HFFc6 (cell line): ENCODE measurements at regions not wholly inside any gene's neighbourhood (a gene's known extent, or its start where the extent isn't known, plus 50 kb on each side); places are given as distances from the start of the nearest gene placed in this dataset.

Experiments
- DNase-seq: peaks from one replicate; pipeline ENCODE4 v3.0.0-alpha.2; 2018
- H3K27ac Mint-ChIP-seq: 2 replicates; pipeline ENCODE4 v1.8.0; 2020; ENCODE audit warnings: mild to moderate bottlenecking, mixed read lengths
- H3K27me3 Mint-ChIP-seq: 2 replicates; pipeline ENCODE4 v1.8.0; 2021; ENCODE audit warnings: mild to moderate bottlenecking, moderate library complexity, mixed read lengths; ENCODE audit not compliant: insufficient read depth
- H3K36me3 Mint-ChIP-seq: 2 replicates; pipeline ENCODE4 v1.8.0; 2021; ENCODE audit warnings: low read depth, mixed read lengths
- H3K4me1 Mint-ChIP-seq: 2 replicates; pipeline ENCODE4 v1.8.0; 2020; ENCODE audit warnings: low read depth, mixed read lengths
- H3K4me3 Mint-ChIP-seq: 2 replicates; pipeline ENCODE4 v1.8.0; 2020; ENCODE audit warnings: mild to moderate bottlenecking, moderate library complexity, mixed read lengths
- H3K9me3 Mint-ChIP-seq: 2 replicates; pipeline ENCODE4 v1.8.0; 2020; ENCODE audit warnings: mild to moderate bottlenecking, mixed read lengths
- CTCF ChIP-seq: fragments of 200-600 bp; sonication (generic); IDR thresholded peaks from 2 replicates; pipeline ENCODE4 v1.5.0; 2021; ENCODE audit warnings: antibody characterized with exemption, mild to moderate bottlenecking

DNA sequence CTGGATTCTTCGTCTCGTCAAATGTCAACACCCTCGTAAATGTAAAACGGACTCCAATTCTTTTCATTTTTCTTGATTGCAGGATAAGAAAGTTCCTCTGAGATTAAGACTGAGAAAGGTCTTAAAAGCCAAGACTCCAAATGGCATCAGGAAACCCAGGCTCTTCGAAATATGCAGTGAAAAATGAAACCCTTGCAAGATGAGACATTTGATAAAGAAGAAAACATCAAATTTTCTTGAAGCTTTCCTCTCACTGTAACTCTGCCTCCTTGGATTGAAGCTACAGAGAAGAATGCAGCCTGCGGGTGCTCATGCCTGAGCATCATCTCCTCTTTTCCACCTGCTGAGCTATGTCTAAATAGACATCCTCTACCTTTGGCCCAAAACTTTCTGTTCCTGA, 342.4 kb upstream of the THBS1 start:
- 0 out of 2 replicates have a peak overlapping the region, but pooled peaks have one; percentile 53 for H3K27ac Mint-ChIP-seq
- H3K27me3 Mint-ChIP-seq: no peaks in the 10 kb centered on the region
- TF ChIP-seq CTCF: no peak
- no peaks in the 10 kb centered on the region for H3K9me3 Mint-ChIP-seq
- DNase-seq: no peak
- H3K4me1 Mint-ChIP-seq: peaks cover 84% of the 10 kb centered on the region
- H3K36me3 Mint-ChIP-seq: peaks cover 22% of the 10 kb centered on the region
- H3K4me3 Mint-ChIP-seq: no peak overlapping the region

- no peak overlapping the region for H3K4me3 Mint-ChIP-seq
- peaks cover 22% of the 10 kb centered on the region for H3K36me3 Mint-ChIP-seq
- TF ChIP-seq CTCF: no peak
- H3K27me3 Mint-ChIP-seq: no peaks in the 10 kb centered on the region
- no peaks in the 10 kb centered on the region for H3K9me3 Mint-ChIP-seq
- DNase-seq: peak; percentile 76
- H3K4me1 Mint-ChIP-seq: peaks cover 88% of the 10 kb centered on the region
- H3K27ac Mint-ChIP-seq: peak overlapping the region; percentile 53
These were observed 341.3 kb upstream of the THBS1 start for GRCh38 chr15:39239562-39239961.

- DNase-seq: peak; percentile 73
- H3K27ac Mint-ChIP-seq: peak overlapping the region; percentile 64
- H3K36me3 Mint-ChIP-seq: peaks cover 20% of the 10 kb centered on the region
- no peaks in the 10 kb centered on the region for H3K27me3 Mint-ChIP-seq
- no peak for TF ChIP-seq CTCF
- H3K4me1 Mint-ChIP-seq: peaks cover 89% of the 10 kb centered on the region
- H3K9me3 Mint-ChIP-seq: no peaks in the 10 kb centered on the region
- H3K4me3 Mint-ChIP-seq: no peak overlapping the region
These were observed 338.5 kb upstream of the THBS1 start for GRCh38 chr15:39242345-39242744.

- Mint-ChIP-seq H3K36me3 (peaks cover 20% of the 10 kb centered on the region), H3K4me3 (no peak overlapping the region), H3K9me3 (no peaks in the 10 kb centered on the region), H3K27ac (peak overlapping the region; percentile 64), H3K4me1 (peaks cover 97% of the 10 kb centered on the region), H3K27me3 (no peaks in the 10 kb centered on the region)
- no peak for TF ChIP-seq CTCF
- DNase-seq: peak; percentile 52
These were observed 337.5 kb upstream of the THBS1 start for GRCh38 chr15:39243396-39243795.

DNA sequence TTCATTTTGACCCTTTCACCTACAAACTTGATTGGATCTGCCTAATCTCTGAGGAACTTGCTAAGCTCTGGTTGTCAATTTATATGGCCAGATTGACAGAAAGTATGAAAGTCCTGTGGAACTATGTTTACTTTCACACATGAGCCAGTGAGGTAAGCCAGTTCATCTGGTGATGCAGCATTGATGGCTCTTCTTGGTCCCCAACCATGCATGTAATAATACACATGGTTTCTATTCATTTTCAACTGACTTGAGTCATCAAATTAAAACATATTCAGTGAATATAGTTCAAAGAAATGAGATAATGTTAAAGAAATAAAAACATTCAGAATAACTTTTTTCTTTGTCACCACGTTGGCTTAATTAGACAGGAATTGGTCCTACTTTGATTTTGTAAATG, 336.1 kb upstream of the THBS1 start:
- H3K36me3 Mint-ChIP-seq: peaks cover 20% of the 10 kb centered on the region
- no peaks in the 10 kb centered on the region for H3K9me3 Mint-ChIP-seq
- no peak overlapping the region for H3K4me3 Mint-ChIP-seq
- peak overlapping the region; percentile 64 for H3K27ac Mint-ChIP-seq
- TF ChIP-seq CTCF: no peak
- H3K27me3 Mint-ChIP-seq: no peaks in the 10 kb centered on the region
- DNase-seq: no peak
- H3K4me1 Mint-ChIP-seq: peaks cover 97% of the 10 kb centered on the region

DNA sequence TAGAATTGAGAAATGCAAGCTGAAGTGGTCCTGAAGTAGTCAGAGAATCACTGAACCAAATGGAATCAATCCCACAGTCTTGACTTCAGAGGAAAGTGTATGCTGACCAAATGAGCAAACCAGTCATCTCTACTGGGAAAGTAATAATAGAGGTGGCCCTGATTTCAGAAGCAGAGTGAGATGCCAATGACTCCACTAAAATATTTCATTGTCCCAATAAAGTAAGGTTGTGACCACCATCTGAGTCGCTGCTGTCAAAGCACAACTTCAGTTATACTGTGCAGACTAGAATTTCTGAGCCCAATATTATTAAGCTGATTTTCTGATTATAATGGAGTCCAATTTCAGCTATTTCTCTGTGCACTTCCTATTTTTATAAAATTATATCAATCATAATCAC, 334.4 kb upstream of the THBS1 start:
- no peak for DNase-seq

More for the DNA sequence above, 334.4 kb upstream of the THBS1 start:
- no peaks in the 10 kb centered on the region for H3K9me3 Mint-ChIP-seq
- H3K36me3 Mint-ChIP-seq: peaks cover 14% of the 10 kb centered on the region
- H3K4me3 Mint-ChIP-seq: no peak overlapping the region
- H3K27me3 Mint-ChIP-seq: no peaks in the 10 kb centered on the region
- H3K27ac Mint-ChIP-seq: peak overlapping the region; percentile 69
- TF ChIP-seq CTCF: no peak
- H3K4me1 Mint-ChIP-seq: peaks cover 98% of the 10 kb centered on the region
